ENCODE measurements at regions not wholly inside any gene's neighbourhood (a gene's known extent, or its start where the extent isn't known, plus 50 kb on each side); places are given as distances from the start of the nearest gene placed in this dataset.

DNA sequence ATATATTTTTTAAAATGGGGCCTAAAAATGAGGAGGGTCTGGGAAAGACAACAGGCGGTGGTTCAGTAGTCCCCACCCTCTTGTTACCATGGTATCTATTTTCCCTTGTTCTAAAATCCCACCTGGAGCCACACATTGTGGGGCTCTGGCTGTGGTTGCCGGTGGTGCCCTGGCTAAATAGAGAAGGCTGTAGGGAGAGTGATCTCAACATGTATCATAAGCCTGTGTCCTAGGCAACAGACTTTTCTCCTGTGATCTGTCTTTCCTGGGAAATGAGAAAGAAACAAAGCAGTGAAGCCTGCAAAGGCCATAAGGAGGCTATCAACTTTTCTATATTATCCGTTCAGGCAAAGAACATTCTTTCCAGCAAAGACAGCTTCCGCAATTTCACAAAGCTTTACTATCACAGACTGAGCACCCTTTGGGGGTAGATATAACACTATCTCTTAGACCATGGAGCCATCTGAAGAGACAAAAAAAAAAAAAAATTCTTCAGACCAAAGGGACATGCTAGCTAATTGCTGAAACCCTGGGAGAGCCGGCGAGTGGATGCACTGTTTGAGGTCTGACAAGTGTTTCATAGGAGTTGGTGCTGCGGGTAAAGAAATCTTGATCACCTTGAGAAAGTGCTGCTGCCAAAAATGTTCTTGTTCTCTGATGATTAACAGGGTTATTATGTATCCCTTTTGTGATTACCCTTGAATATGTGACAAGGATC lies 879.2 kb upstream of the DDX18 start:
- Histone ChIP-seq H3K4me3 (ENCODE audit: extremely low read depth in 1 of 4, insufficient read depth in 2 of 4, low read depth in 3 of 4, low read length in 4 of 4) (no peak overlapping the region), H3K27ac (ENCODE audit: low read depth, low read length) (no peak overlapping the region), H2BK12ac (ENCODE audit: low read depth, low read length) (no peak overlapping the region), H3K27me3 (replicated peaks in 1 of 4; ENCODE audit: control insufficient read depth in 3 of 4, extremely low read depth in 1 of 4, insufficient read depth in 3 of 4, low read length in 3 of 4) (no peaks in the 10 kb centered on the region), H3K14ac (ENCODE audit: insufficient read length) (no peak overlapping the region), H2BK15ac (ENCODE audit: low read length) (no peak overlapping the region), H2AK5ac (ENCODE audit: low read depth, low read length) (no peak overlapping the region), H4K5ac (ENCODE audit: insufficient read length, low read depth, low read length) (no peak overlapping the region), H2BK120ac (replicated peaks; ENCODE audit: low read depth, low read length) (no peak overlapping the region), H3K23me2 (ENCODE audit: low read depth, low read length) (no peaks in the 10 kb centered on the region), H3K56ac (replicated peaks; ENCODE audit: insufficient read length, low read depth, low read length) (no peak overlapping the region), H3K4ac (replicated peaks; ENCODE audit: insufficient read length, low read depth, low read length) (no peak overlapping the region), H4K91ac (replicated peaks; ENCODE audit: insufficient read length, low read length) (no peak overlapping the region), H3K4me2 (ENCODE audit: insufficient read depth in 1 of 2, low read depth in 2 of 2, low read length in 2 of 2) (no peak overlapping the region), H3K4me1 (replicated peaks in 1 of 4; ENCODE audit: control insufficient read depth in 3 of 4, insufficient read depth in 4 of 4, low read length in 3 of 4) (no peaks in the 10 kb centered on the region), H4K20me1 (replicated peaks in 1 of 2; ENCODE audit: control insufficient read depth in 1 of 2, insufficient read depth in 2 of 2, low read length in 2 of 2) (no peaks in the 10 kb centered on the region), H3K9me3 (ENCODE audit: insufficient read depth in 2 of 2, low read depth in 1 of 2, low read length in 1 of 2) (peaks cover 0 to 4% of the 10 kb centered on the region in 2 experiments; a peak in 2 of 4 replicates), H3K23ac (ENCODE audit: insufficient read length) (no peak overlapping the region), H3K36me3 (ENCODE audit: control insufficient read depth in 2 of 4, insufficient read depth in 4 of 4, low read length in 3 of 4) (no peaks in the 10 kb centered on the region), H2BK20ac (ENCODE audit: low read length) (no peak overlapping the region), H3K9ac (replicated peaks in 1 of 4; ENCODE audit: extremely low read depth in 1 of 4, low read depth in 3 of 4, low read length in 3 of 4) (no peak overlapping the region), H3K79me2 (ENCODE audit: control insufficient read depth in 1 of 2, insufficient read depth in 2 of 2, low read length in 2 of 2) (no peaks in the 10 kb centered on the region), H2BK5ac (ENCODE audit: low read depth, low read length) (no peak overlapping the region), H4K8ac (ENCODE audit: extremely low read depth, insufficient read depth, low read length) (no peak overlapping the region), H3K18ac (ENCODE audit: extremely low read depth, low read length) (no peak overlapping the region), H2AFZ (ENCODE audit: low read length) (no peak overlapping the region), H3K79me1 (ENCODE audit: low read depth, low read length) (no peaks in the 10 kb centered on the region)
- CTCF ChIA-PET (ENCODE audit: partially characterized antibody): no interaction called here
- 93% methylated on average over 7 of the region's 7 CpGs; no CpG with 5 or more reads in 1 of the 2 experiments for WGBS, 2 experiments (ENCODE audit: extremely low coverage in 1 of 2, insufficient coverage in 1 of 2, insufficient read length in 1 of 2, insufficient replicate concordance in 2 of 2, low coverage in 1 of 2, low lambda C conversion rate in 2 of 2, missing lambda C conversion rate in 1 of 2)
- DNase-seq (ENCODE audit: low read depth in 1 of 2, low spot score in 2 of 2) (no peak), FAIRE-seq (no peak)
- TF ChIP-seq TBP (IDR thresholded peaks at IDR 0.05; ENCODE audit: low read depth, low read length): no peak
- TF ChIP-seq SP2 (IDR thresholded peaks at IDR 0.05; ENCODE audit: low read length): no peak
- POLR2A ChIA-PET (ENCODE audit: partially characterized antibody): interaction anchor here (0.7 kb wide), 1 partner anchor 238 kb away, joined by 3 read pairs; no protein-coding TSS in a partner anchor
